GM19395 (cell line): ENCODE measurements at regions not wholly inside any gene's neighbourhood (a gene's known extent, or its start where the extent isn't known, plus 50 kb on each side); places are given as distances from the start of the nearest gene placed in this dataset.

Source experiments
- ATAC-seq: cut with Tn5 transposase; IDR thresholded peaks from one replicate; pipeline ENCODE4 v1.9.1; 2021; ENCODE audit warnings: mild to moderate bottlenecking, moderate library complexity; ENCODE audit not compliant: unreplicated experiment

DNA sequence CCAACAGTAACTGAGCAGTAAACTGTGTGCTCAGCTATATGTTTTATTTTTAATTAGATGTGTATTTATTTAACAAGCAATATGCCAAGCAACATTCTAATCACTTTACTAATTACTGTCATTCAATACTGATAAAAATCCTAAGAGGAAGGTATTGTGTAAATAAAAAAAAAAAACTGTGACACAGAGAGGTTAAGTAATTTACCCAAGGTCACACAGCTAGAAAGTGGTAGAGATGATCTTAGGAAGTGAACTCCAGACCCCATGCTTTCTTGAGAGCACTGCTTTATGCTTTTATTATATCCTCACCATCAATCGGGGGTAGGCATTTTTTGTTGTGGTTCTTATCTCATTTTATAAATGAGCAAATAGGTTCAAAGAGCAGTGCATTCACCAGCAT lies 417.1 kb downstream of the RAB28 start:
- no peak for ATAC-seq

DNA sequence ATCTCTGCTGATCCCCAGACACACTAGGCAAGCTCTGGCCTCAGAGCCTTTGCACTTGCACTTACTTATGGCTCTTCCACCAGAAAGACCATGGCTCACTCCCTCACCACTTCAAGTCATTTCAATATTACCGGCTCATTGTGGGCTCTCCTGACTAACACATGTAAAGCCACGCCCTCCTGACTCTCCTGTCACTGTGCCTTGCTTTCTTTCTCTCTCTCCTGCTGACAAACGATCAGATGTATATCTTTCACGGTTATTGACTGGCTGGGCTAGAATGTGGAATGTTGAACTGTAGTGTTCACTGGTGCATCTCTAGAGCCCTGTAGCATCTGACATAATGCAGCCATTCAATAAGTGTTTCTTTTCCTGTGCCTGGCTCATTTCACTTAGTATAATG lies 425.1 kb downstream of the RAB28 start:
- ATAC-seq = no peak

- ATAC-seq = no peak
These were observed 427.4 kb downstream of the RAB28 start for GRCh38 chr4:13056630-13057189.

DNA sequence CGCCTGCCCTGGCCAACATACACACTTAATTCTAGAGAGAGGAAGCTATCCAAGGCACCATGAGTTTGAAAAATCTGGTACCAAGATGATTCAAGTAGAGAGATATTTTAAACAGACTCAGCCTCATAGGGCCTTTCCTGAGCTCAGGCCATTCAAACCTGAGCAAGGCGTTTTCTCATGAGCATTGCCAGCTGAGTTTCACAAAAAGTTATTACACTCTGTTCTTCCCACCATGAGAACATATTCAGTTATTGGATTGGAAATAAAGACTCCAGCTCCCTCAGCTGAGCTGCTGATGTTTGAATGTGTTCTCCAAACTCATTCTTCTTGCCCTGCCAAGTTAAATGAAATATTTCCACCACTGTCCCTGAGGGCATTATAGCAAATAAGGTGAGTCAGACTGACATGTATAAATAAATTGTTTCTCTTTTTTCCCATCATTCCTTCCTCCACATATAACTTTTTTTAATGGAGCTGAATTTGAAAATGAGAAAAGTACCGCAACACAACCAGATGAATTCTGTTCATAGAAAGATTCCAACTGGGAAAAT lies 429.6 kb downstream of the RAB28 start:
- no peak for ATAC-seq

- ATAC-seq = no peak
These were observed 436.5 kb downstream of the RAB28 start for GRCh38 chr4:13047591-13047990.

DNA sequence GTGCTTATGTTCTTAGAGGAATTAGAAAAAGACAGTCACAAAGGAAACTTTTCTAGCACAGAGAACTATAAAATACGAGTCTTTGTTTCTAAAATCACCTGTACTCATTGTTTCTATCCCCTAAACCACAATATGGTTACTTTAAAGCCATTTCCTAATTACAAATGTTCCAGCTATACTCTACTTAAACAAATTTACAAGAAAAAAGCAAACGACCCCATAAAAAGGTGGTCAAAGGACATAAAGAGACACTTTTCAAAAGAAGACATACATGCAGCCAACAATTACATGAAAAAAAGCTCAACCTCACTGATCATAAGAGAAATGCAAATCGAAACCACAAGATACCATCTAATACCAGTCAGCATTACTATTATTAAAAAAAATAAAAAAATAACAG lies 447.3 kb downstream of the RAB28 start:
- ATAC-seq = no peak

GRCh38 chr4:13032936-13033335 lies 451.2 kb downstream of the RAB28 start:
- no peak for ATAC-seq

- ATAC-seq = no peak
These were observed 459.7 kb downstream of the RAB28 start for GRCh38 chr4:13024147-13025105.

DNA sequence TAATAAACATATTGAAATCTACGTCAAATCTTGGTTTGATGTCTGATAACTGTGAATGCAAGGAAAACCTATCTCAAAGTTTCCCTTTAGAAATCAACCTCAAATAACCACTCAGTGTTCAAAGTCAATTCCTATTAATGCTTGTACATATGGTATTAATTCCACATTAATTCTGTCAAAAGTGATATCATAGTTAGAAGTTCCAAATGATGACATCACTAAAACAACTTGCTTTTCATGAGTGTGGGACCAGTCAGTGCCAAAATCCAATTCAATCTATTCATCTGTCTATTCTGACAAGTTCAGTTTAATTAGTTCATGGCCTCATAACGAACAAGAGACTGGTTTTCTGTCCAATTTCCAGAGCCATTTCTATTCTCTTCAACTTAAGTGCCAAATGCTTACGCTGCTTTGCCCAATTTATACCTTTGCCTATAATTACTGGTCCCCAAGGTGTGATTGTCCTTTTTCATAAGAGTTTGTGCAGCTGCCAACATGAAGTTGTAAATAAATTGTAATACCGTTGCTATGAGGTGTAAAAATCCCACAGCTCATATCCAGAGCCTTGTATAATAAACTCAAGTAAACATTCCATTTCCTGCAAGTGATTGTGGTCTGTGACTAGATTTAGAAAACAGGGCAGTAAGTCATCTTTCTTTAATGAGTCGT lies 476.2 kb downstream of the RAB28 start:
- ATAC-seq = no peak

DNA sequence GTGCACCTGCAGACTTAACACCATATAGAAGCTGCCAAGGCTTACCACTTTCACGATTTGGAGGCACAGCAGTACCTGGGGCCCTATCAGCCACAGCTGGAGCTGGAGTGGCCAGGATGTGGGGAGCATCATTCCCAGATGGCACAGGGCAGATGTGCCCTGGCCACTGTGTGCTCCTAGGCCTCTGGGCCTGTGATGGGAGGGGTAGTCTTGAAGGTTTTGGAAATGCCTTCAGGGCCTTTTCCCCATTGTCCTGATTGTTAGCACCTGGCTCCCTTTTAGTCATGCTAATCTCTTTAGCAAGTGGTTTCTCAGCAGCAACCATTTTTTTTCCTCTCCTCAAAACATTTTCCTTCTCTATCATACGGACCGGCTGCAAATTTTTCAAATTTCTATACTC lies 490.2 kb downstream of the RAB28 start:
- ATAC-seq = no peak

GRCh38 chr4:12987284-12987683 lies 496.9 kb downstream of the RAB28 start:
- ATAC-seq = no peak

- no peak for ATAC-seq
These were observed 504.3 kb downstream of the RAB28 start for GRCh38 chr4:12979797-12980196.

GRCh38 chr4:12978310-12978709 lies 505.8 kb downstream of the RAB28 start:
- ATAC-seq = no peak

- no peak for ATAC-seq
These were observed 508.6 kb downstream of the RAB28 start for GRCh38 chr4:12975511-12975910.

- ATAC-seq = no peak
These were observed 510.6 kb downstream of the RAB28 start for GRCh38 chr4:12973522-12973921.

GRCh38 chr4:12968345-12968744 lies 515.8 kb downstream of the RAB28 start:
- ATAC-seq = no peak

GRCh38 chr4:12966726-12967125 lies 517.4 kb downstream of the RAB28 start:
- ATAC-seq = no peak

DNA sequence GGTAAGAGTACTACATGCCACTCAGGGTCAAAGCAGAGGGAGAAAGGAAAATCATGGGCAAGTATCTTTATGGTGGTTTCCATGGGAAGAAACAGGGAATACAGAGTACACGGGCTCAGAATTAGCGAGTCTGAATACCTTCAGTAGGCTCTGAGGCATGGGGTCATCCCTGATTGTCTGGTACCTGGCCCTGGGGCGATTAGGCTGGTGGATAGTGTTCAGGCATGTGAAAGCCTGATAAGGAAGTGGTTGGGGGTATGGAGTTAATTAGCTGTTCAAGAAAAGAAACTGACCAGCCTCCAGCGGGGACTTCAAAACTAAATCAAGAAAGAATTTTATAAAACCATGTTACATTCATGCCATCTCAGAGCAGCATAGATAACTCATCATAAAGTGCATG lies 518.8 kb downstream of the RAB28 start:
- no peak for ATAC-seq

- ATAC-seq = no peak
These were observed 520.2 kb downstream of the RAB28 start for GRCh38 chr4:12963912-12964311.

DNA sequence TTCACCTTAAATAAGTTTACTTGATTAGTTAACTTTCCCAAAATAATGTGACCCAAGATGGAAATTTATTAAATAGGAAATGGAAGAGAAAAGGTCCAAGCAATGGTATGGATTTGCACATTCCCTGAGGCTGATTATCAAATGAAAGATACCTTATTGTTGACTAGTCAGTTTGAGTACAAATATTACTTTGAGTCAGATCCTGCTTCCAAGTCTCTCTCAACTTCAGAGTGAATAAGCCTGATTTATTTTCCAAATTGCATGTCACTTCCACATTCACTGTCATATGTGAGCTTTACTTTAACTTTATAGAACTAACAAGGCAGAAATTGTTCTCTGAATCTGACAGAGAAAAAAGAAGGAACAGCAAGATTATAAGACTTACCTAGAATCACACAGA lies 520.8 kb downstream of the RAB28 start:
- ATAC-seq = no peak

GRCh38 chr4:12961713-12962112 lies 522.4 kb downstream of the RAB28 start:
- no peak for ATAC-seq

- no peak for ATAC-seq
These were observed 525.7 kb downstream of the RAB28 start for GRCh38 chr4:12958436-12958835.
